Fibroblast of skin of right biceps (primary cell): ENCODE measurements at regions not wholly inside any gene's neighbourhood (a gene's known extent, or its start where the extent isn't known, plus 50 kb on each side); places are given as distances from the start of the nearest gene placed in this dataset.
"Not testable (repeated sequence)": the region's sequence is repeated elsewhere in the genome, so short reads cannot be mapped to it uniquely, and the experiment has no call there.

Source experiments
- DNase-seq: peaks from one replicate; pipeline ENCODE4 v3.0.0-alpha.2; 2013

GRCh38 chr1:55304229-55304740 is 89.1 kb upstream of the USP24 start:
- DNase-seq: no peak

GRCh38 chr1:55302972-55303371 is 87.8 kb upstream of the USP24 start:
- DNase-seq: peak; percentile 31

GRCh38 chr1:55301912-55302311 is 86.7 kb upstream of the USP24 start:
- no peak for DNase-seq

GRCh38 chr1:55300975-55301374 is 85.8 kb upstream of the USP24 start:
- no peak for DNase-seq

- no peak for DNase-seq
Observed at GRCh38 chr1:55298167-55298894, 83.2 kb upstream of the USP24 start.

GRCh38 chr1:55296247-55296646 is 81.1 kb upstream of the USP24 start:
- DNase-seq: not testable (repeated sequence)

GRCh38 chr1:55289614-55290013 is 74.5 kb upstream of the USP24 start:
- no peak for DNase-seq

GRCh38 chr1:55289042-55289441 is 73.9 kb upstream of the USP24 start:
- no peak for DNase-seq

- no peak for DNase-seq
Observed at GRCh38 chr1:55288245-55288644, 73.1 kb upstream of the USP24 start.

GRCh38 chr1:55287723-55288122 is 72.6 kb upstream of the USP24 start:
- DNase-seq: no peak

GRCh38 chr1:55286856-55287602 is 71.9 kb upstream of the USP24 start:
- DNase-seq: peak; percentile 31

- DNase-seq: peak; percentile 23
Observed at GRCh38 chr1:55285834-55286233, 70.7 kb upstream of the USP24 start.

- DNase-seq: peak; percentile 63
Observed at GRCh38 chr1:55284856-55285255, 69.7 kb upstream of the USP24 start.

- no peak for DNase-seq
Observed at GRCh38 chr1:55282058-55282457, 66.9 kb upstream of the USP24 start.

- DNase-seq: peak; percentile 49
Observed at GRCh38 chr1:55280731-55281130, 65.6 kb upstream of the USP24 start.

- no peak for DNase-seq
Observed at GRCh38 chr1:55279627-55280026, 64.5 kb upstream of the USP24 start.

- DNase-seq: no peak
Observed at GRCh38 chr1:55278378-55278777, 63.2 kb upstream of the USP24 start.

- peak; percentile 74 for DNase-seq
Observed at GRCh38 chr1:55277377-55278130, 62.4 kb upstream of the USP24 start.

GRCh38 chr1:55276671-55277376 is 61.7 kb upstream of the USP24 start:
- DNase-seq: no peak

GRCh38 chr1:55275941-55276341 is 60.8 kb upstream of the USP24 start:
- DNase-seq: peak; percentile 63

- peak; percentile 23 for DNase-seq
Observed at GRCh38 chr1:55275151-55275748, 60.1 kb upstream of the USP24 start.

GRCh38 chr1:55272994-55273393 is 57.8 kb upstream of the USP24 start:
- DNase-seq: no peak
